ENCODE measurements at regions not wholly inside any gene's neighbourhood (a gene's known extent, or its start where the extent isn't known, plus 50 kb on each side); places are given as distances from the start of the nearest gene placed in this dataset.

- DNase-seq: no peak
Measured at GRCh38 chr10:47053081-47053798, 142.0 kb downstream of the PTPN20 start.

- DNase-seq: no peak
Measured at GRCh38 chr10:47054974-47055373, 143.7 kb downstream of the PTPN20 start.

- no peak for DNase-seq
Measured at GRCh38 chr10:47055386-47056246, 144.4 kb downstream of the PTPN20 start.

- DNase-seq: no peak
Measured at GRCh38 chr10:47056247-47056510, 145.0 kb downstream of the PTPN20 start.

- DNase-seq: no peak
Measured at GRCh38 chr10:47057471-47057870, 146.2 kb downstream of the PTPN20 start.

GRCh38 chr10:47058032-47058702 is 146.9 kb downstream of the PTPN20 start:
- no peak for DNase-seq

- no peak for DNase-seq
Measured at GRCh38 chr10:47058961-47059391, 147.7 kb downstream of the PTPN20 start.

GRCh38 chr10:47059606-47060311 is 148.5 kb downstream of the PTPN20 start:
- no peak for DNase-seq

- DNase-seq: no peak
Measured at GRCh38 chr10:47060356-47060755, 149.1 kb downstream of the PTPN20 start.

- no peak for DNase-seq
Measured at GRCh38 chr10:47060993-47061500, 149.8 kb downstream of the PTPN20 start.

- no peak for DNase-seq
Measured at GRCh38 chr10:47061776-47062175, 150.5 kb downstream of the PTPN20 start.

GRCh38 chr10:47062441-47063200 is 151.4 kb downstream of the PTPN20 start:
- no peak for DNase-seq

GRCh38 chr10:47063858-47064257 is 152.6 kb downstream of the PTPN20 start:
- DNase-seq: no peak

GRCh38 chr10:47065903-47066302 is 154.7 kb downstream of the PTPN20 start:
- no peak for DNase-seq

- DNase-seq: no peak
Measured at GRCh38 chr10:47067949-47068940, 157.0 kb downstream of the PTPN20 start.

GRCh38 chr10:47070541-47070940 is 159.3 kb downstream of the PTPN20 start:
- DNase-seq: no peak

GRCh38 chr10:47071891-47072290 is 160.7 kb downstream of the PTPN20 start:
- no peak for DNase-seq

- DNase-seq: no peak
Measured at GRCh38 chr10:47073967-47074366, 162.7 kb downstream of the PTPN20 start.

GRCh38 chr10:47076949-47077361 is 165.7 kb downstream of the PTPN20 start:
- no peak for DNase-seq

- no peak for DNase-seq
Measured at GRCh38 chr10:47077386-47077785, 166.2 kb downstream of the PTPN20 start.

- DNase-seq: no peak
Measured at GRCh38 chr10:47077941-47078340, 166.7 kb downstream of the PTPN20 start.

All from NCI-H446 treated with DMSO at 0.1 percent for 48 hours (cell line).